Esophagus squamous epithelium (tissue), 5 donors: ENCODE measurements at regions not wholly inside any gene's neighbourhood (a gene's known extent, or its start where the extent isn't known, plus 50 kb on each side); places are given as distances from the start of the nearest gene placed in this dataset.

Experiments
- DNase-seq: peaks from one replicate; lab custom pipeline; 2025; lab: John Stamatoyannopoulos, UW
- H3K27ac ChIP-seq, 4 donors: fragments of 200-600 bp; sonication (generic); one replicate each; pipeline ENCODE4 v1.5.1; 2016 to 2019; ENCODE audit warnings: mild to moderate bottlenecking in 1 of 4
- H3K27me3 ChIP-seq, 4 donors: fragments of 200-600 bp; sonication (generic); 1 replicate in 3 of 4; 2 replicates in 1 of 4; pipeline versions ENCODE4 v1.5.1 to v1.6.0; 2017 to 2021; ENCODE audit warnings: antibody characterized with exemption in 1 of 4
- H3K36me3 ChIP-seq, 3 donors: fragments of 200-600 bp; sonication (generic); one replicate each; pipeline ENCODE4 v1.5.1; 2016 to 2019
- H3K4me1 ChIP-seq, 3 donors: fragments of 200-600 bp; sonication (generic); one replicate each; pipeline ENCODE4 v1.5.1; 2017 to 2019
- H3K4me3 ChIP-seq, 4 donors: fragments of 200-600 bp; sonication (generic); 1 replicate in 3 of 4; 2 replicates in 1 of 4; pipeline ENCODE4 v1.5.1; 2016 to 2019; ENCODE audit warnings: mild to moderate bottlenecking in 2 of 4, moderate library complexity in 1 of 4
- H3K9me3 ChIP-seq, 3 donors: fragments of 200-600 bp; sonication (generic); one replicate each; pipeline ENCODE4 v1.5.1; 2016 to 2019
- CTCF ChIP-seq, 6 experiments: fragments of 450-650 bp in 4 of 6; fragments of 200-600 bp in 2 of 6; sonication (generic) in 2 of 6; IDR thresholded peaks; one replicate each; pipeline ENCODE4 v1.5.1; 2016 to 2019; ENCODE audit warnings: antibody characterized with exemption in 6 of 6, mild to moderate bottlenecking in 4 of 6, moderate library complexity in 4 of 6
- POLR2A ChIP-seq, 4 donors: fragments of 450-650 bp; IDR thresholded peaks; one replicate each; pipeline ENCODE4 v1.6.1; 2017; ENCODE audit warnings: antibody characterized with exemption in 4 of 4, mild to moderate bottlenecking in 4 of 4, moderate library complexity in 3 of 4
- WGBS, 2 donors: methylation state at CpG; one replicate each; pipeline ENCODE4 v1.1.5; 2018; 5-methylcytosine and 5-hydroxymethylcytosine counted together
- intact Hi-C: fragments of 100-400 bp; cut with DNase I; formaldehyde crosslinking; loops from one replicate; pipeline ENCODE4 v1.15.0; 2022
- donor health status: DM: yes; HTN: yes; CAD: no.

DNA sequence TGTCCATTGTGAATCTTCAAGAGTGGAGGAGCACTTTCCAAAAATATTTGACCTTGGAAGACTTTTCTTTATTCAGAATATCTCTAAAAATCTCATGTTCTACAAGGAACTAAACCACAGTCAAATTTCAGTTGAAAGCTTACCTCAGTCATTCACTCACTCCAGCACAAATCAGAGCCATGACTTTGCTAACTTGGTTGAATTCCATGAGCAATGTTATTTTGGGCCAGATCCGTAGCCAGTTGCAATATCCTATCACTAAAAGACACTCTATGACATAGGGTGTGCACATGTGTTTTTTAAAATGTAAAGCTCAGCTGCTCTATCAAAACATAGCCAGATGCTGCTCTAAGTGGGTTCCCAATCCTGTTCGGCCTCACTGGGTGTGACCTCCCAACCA is 156.1 kb upstream of the ANKRD55 start:
- Histone ChIP-seq H3K4me3 (no peak overlapping the region), H3K4me1 (no peaks in the 10 kb centered on the region), H3K9me3 (peaks cover 0 to 3% (median 0%) of the 10 kb centered on the region in 3 donors), H3K27ac (no peak overlapping the region), H3K27me3 (no peaks in the 10 kb centered on the region), H3K36me3 (no peaks in the 10 kb centered on the region)
- no peak for TF ChIP-seq CTCF (IDR thresholded peaks at IDR 0.05)
- no peak for TF ChIP-seq POLR2A (IDR thresholded peaks at IDR 0.05)
- DNase-seq = no peak
- intact Hi-C loops = no loop called here
- 79 to 93% methylated on average over 2 of the region's 2 CpGs for WGBS, 2 donors

- Histone ChIP-seq H3K9me3 (no peaks in the 10 kb centered on the region), H3K27me3 (no peaks in the 10 kb centered on the region), H3K27ac (no peak overlapping the region), H3K4me1 (no peaks in the 10 kb centered on the region), H3K4me3 (no peak overlapping the region), H3K36me3 (no peaks in the 10 kb centered on the region)
- no peak for TF ChIP-seq POLR2A (IDR thresholded peaks at IDR 0.05)
- TF ChIP-seq CTCF (IDR thresholded peaks at IDR 0.05) = no peak
- intact Hi-C loops = no loop called here
- DNase-seq = no peak
- 89% methylated on average over 1 of the region's 1 CpG for WGBS, 2 donors
Measured at GRCh38 chr5:56388229-56388985, 155.3 kb upstream of the ANKRD55 start.

GRCh38 chr5:56386046-56386445 is 152.9 kb upstream of the ANKRD55 start:
- Histone ChIP-seq H3K4me1 (no peaks in the 10 kb centered on the region), H3K27ac (no peak overlapping the region), H3K9me3 (no peaks in the 10 kb centered on the region), H3K36me3 (no peaks in the 10 kb centered on the region), H3K4me3 (no peak overlapping the region), H3K27me3 (no peaks in the 10 kb centered on the region)
- WGBS, 2 donors = 72 to 93% methylated on average over 2 of the region's 2 CpGs
- DNase-seq = no peak
- intact Hi-C loops = no loop called here
- TF ChIP-seq CTCF (IDR thresholded peaks at IDR 0.05) (no peak), POLR2A (IDR thresholded peaks at IDR 0.05) (no peak)

GRCh38 chr5:56384186-56384585 is 151.1 kb upstream of the ANKRD55 start:
- Histone ChIP-seq H3K36me3 (no peaks in the 10 kb centered on the region), H3K27me3 (no peaks in the 10 kb centered on the region), H3K9me3 (no peaks in the 10 kb centered on the region), H3K27ac (no peak overlapping the region), H3K4me1 (no peaks in the 10 kb centered on the region), H3K4me3 (no peak overlapping the region)
- TF ChIP-seq CTCF (IDR thresholded peaks at IDR 0.05) (no peak), POLR2A (IDR thresholded peaks at IDR 0.05) (no peak)
- intact Hi-C loops = no loop called here
- 86 to 95% methylated on average over 6 to 7 of the region's 12 CpGs for WGBS, 2 donors
- DNase-seq = no peak

DNA sequence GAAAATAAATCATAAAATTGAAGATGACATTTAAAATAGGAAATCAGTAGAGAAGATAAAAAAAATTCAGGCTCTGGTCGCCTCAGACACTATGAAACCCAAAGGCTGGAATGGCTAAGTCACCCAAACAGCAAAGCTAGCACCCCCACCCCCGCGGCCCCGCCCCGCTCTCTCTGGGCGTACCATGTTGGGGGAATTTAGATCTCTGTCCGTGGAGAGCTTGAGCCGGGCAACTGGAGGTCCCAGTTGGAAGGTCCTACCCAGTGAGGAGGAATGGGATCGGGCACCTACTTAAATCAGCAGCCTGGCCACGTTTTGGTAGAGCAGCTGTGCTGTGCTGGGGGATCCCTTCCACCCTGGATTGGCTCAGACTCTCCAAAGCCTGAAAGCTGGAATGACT is 150.6 kb upstream of the ANKRD55 start:
- Histone ChIP-seq H3K27ac (no peak overlapping the region), H3K4me1 (no peaks in the 10 kb centered on the region), H3K4me3 (no peak overlapping the region), H3K27me3 (no peaks in the 10 kb centered on the region), H3K9me3 (no peaks in the 10 kb centered on the region), H3K36me3 (no peaks in the 10 kb centered on the region)
- intact Hi-C loops = no loop called here
- TF ChIP-seq POLR2A (IDR thresholded peaks at IDR 0.05) = no peak
- TF ChIP-seq CTCF (IDR thresholded peaks at IDR 0.05) = no peak
- WGBS, 2 donors = 91 to 95% methylated on average over 7 to 9 of the region's 10 CpGs
- no peak for DNase-seq
